Memory B cell (primary cell): ENCODE measurements at regions not wholly inside any gene's neighbourhood (a gene's known extent, or its start where the extent isn't known, plus 50 kb on each side); places are given as distances from the start of the nearest gene placed in this dataset.

Experiments
- ATAC-seq: fragments of 150-1000 bp; cut with Tn5 transposase; 2 replicates; pipeline ENCODE4 v1.10.0; 2021; ENCODE audit warnings: low read depth, mild to moderate bottlenecking, moderate library complexity
- DNase-seq, 2 donors: peaks; one replicate each; pipeline ENCODE4 v3.0.0; 2022; ENCODE audit warnings: low spot score in 2 of 2
- H3K27ac Mint-ChIP-seq: one replicate; pipeline ENCODE4 v1.8.0; 2022; ENCODE audit warnings: mild to moderate bottlenecking, moderate library complexity, mixed read lengths
- H3K27me3 Mint-ChIP-seq: one replicate; pipeline ENCODE4 v1.8.0; 2022; ENCODE audit warnings: mixed read lengths
- H3K36me3 Mint-ChIP-seq: one replicate; pipeline ENCODE4 v1.8.0; 2022; ENCODE audit warnings: mild to moderate bottlenecking, mixed read lengths
- H3K4me1 Mint-ChIP-seq: one replicate; pipeline ENCODE4 v1.8.0; 2022; ENCODE audit warnings: mixed read lengths
- H3K4me3 Mint-ChIP-seq: one replicate; pipeline ENCODE4 v1.8.0; 2022; ENCODE audit warnings: mild to moderate bottlenecking, moderate library complexity, mixed read lengths
- H3K9me3 Mint-ChIP-seq: one replicate; pipeline ENCODE4 v1.8.0; 2022; ENCODE audit warnings: mixed read lengths

DNA sequence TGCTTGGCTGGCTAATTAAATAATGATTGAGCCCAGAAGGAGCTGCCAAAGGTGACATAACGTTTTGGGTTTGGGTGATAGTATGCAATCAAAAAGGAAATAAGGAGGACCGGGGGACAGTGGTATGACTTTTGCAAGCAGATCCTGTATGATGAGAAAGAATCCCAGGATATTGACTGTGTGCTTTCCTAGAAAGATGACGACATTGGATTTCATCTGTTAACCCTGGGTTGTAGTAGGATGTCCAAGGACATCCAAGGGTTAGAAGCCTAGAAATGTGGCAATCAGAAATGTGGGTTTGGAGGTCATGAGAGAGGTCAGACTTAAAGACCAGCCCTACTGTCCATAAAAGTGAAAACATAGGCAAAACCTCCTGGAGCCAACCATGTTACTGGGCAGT lies 50.3 kb upstream of the HMHB1 start:
- no peak for DNase-seq
- Mint-ChIP-seq H3K36me3 (no peaks in the 10 kb centered on the region), H3K27me3 (peaks cover 4% of the 10 kb centered on the region), H3K9me3 (peaks cover 3% of the 10 kb centered on the region), H3K4me1 (peaks cover 6% of the 10 kb centered on the region), H3K27ac (no peak overlapping the region), H3K4me3 (no peak overlapping the region)
- no peak for ATAC-seq

DNA sequence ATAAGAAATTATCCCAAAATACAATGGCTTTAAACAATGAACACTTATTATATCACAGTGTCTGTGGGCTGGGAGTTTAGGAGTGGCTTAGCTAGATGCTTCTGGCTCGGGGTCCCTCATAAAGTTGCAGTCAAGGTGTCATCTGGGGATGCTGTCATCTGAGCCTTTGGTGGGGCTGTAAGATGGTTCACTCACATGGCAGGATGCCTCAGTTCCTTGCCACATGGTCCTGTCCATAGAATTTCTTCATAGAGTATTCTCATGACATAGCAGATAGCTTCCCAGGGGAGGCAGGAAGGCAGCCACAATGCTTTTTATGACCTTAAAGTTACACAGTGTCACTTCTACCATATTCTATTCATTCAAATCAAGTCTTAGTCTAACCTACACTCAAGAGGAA lies 51.2 kb upstream of the HMHB1 start:
- Mint-ChIP-seq H3K27ac (no peak overlapping the region), H3K27me3 (peaks cover 4% of the 10 kb centered on the region), H3K4me1 (peaks cover 6% of the 10 kb centered on the region), H3K4me3 (no peak overlapping the region), H3K9me3 (peaks cover 3% of the 10 kb centered on the region), H3K36me3 (no peaks in the 10 kb centered on the region)
- ATAC-seq (no peak), DNase-seq (no peak)

DNA sequence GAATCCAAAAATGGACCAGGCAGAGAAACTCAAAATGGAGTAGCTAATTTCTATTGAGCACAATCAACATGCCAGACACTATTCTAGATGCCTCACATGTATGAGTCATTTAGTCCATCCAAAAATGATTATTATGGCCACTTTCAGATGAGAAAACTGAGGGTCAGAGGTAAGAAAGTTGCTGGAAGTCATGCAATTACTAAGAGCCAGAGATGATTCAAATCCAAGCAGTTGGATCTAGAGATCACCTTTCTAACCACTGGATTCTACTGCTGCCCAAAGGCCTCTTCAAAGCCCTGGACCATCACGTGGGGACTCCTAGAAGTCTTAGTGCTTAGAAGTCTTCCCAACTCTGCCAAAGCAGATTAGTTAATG lies 51.8 kb upstream of the HMHB1 start:
- DNase-seq (no peak), ATAC-seq (no peak)
- peaks cover 6% of the 10 kb centered on the region for H3K4me1 Mint-ChIP-seq
- H3K4me3 Mint-ChIP-seq = no peak overlapping the region
- H3K36me3 Mint-ChIP-seq = no peaks in the 10 kb centered on the region
- H3K27me3 Mint-ChIP-seq = peaks cover 4% of the 10 kb centered on the region
- H3K9me3 Mint-ChIP-seq = peaks cover 3% of the 10 kb centered on the region
- H3K27ac Mint-ChIP-seq = no peak overlapping the region

DNA sequence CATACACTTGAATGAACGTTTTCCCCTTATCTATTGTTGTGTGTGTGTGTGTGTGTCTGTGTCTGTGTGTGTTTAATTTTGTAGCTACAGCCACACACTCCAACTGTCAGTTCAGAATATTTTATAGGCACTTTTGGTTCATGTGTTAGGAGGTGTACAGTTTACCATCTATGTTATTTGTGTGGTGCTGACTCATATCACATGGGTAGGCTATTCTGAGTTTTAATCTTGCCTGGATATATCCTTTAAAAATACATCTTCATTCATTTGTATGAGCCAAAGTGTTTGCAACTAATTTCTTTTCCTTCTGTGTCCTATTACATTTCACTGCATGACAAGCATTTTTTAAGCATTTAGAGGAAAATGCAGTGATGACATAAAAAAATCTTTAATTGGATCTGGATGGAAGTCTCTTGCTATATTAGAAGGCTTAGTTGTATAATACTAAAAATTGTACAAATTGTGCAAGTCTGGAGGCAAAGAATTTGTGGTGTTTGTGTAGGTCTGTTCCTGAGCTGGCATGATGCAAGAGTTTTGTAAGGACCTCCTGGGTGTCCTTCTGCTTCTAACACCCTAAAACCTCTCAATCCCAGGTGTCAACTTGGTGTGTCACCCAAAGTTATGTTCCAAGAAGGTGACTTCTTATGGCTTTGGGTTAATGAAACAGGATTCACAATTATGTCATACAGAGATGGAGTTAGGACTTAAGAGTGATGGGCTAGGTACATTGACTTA lies 52.4 kb upstream of the HMHB1 start:
- Mint-ChIP-seq H3K4me1 (peaks cover 6% of the 10 kb centered on the region), H3K27me3 (peaks cover 4% of the 10 kb centered on the region), H3K9me3 (peaks cover 3% of the 10 kb centered on the region), H3K36me3 (no peaks in the 10 kb centered on the region), H3K4me3 (no peak overlapping the region), H3K27ac (no peak overlapping the region)
- no peak for ATAC-seq
- DNase-seq = no peak

DNA sequence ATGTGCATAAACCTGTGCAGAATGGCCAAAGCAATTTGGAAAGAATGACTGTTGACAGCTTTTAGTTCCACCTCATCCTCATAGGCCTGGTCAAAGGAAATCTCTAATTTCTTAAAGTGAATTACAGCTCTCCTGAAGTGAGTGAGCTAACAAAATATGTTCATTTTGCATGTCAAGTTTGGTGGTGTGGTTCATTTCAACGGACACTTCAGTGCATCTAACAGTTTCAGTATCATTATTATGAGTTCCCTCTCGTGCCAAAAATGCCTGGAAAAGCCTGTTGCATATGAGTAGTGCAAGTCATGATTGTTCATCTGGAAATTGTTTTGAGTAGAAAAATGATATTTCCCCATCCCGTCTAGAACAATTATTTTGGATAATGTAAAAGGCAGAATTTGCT lies 53.2 kb upstream of the HMHB1 start:
- Mint-ChIP-seq H3K4me3 (no peak overlapping the region), H3K36me3 (no peaks in the 10 kb centered on the region), H3K9me3 (peaks cover 3% of the 10 kb centered on the region), H3K27me3 (peaks cover 4% of the 10 kb centered on the region), H3K27ac (peak overlapping the region; percentile 36), H3K4me1 (peaks cover 6% of the 10 kb centered on the region)
- no peak for ATAC-seq
- no peak for DNase-seq

DNA sequence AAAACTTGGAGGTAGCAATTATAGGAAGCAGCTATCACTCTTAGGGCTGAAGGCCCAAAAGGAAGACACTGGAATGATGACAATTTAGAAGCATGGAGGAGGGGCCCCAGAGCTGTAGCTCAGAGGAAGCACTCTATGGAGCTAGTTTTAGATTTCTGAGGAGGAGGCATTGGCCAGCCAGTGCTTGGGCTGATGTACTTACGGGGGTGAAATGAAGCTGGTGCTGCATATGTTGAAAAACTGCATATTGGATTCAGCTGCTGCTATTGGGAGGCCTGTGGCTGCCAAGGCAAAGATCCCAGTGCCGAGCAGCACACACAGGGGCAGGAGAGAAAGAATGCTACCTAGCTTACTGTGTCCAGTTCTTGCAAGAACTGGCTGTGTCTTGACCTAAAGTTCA lies 53.9 kb upstream of the HMHB1 start:
- Mint-ChIP-seq H3K27ac (no peak overlapping the region), H3K9me3 (peaks cover 3% of the 10 kb centered on the region), H3K4me1 (peaks cover 6% of the 10 kb centered on the region), H3K4me3 (no peak overlapping the region), H3K27me3 (peaks cover 4% of the 10 kb centered on the region), H3K36me3 (no peaks in the 10 kb centered on the region)
- no peak for ATAC-seq
- no peak for DNase-seq

DNA sequence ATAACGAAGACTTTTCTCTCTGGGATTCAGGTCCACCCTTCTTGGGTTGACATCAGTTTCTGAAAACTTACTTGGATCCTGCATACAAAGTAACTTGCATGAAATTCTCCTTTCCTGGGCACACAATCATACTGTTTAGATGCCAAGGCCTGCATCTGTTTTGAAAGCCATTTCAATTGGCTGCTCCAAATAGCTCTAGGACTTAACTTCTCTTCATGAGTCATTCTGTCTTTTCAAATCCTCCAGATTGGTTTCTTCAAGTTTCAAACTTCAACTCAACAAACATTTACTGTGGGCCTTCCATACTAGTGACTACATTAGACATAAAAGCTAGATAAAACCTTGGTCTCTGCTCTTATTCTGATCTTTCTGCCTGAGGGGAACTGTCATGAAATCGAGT lies 54.8 kb upstream of the HMHB1 start:
- Mint-ChIP-seq H3K27me3 (peaks cover 4% of the 10 kb centered on the region), H3K36me3 (no peaks in the 10 kb centered on the region), H3K27ac (no peak overlapping the region), H3K4me1 (peaks cover 6% of the 10 kb centered on the region), H3K4me3 (no peak overlapping the region), H3K9me3 (no peaks in the 10 kb centered on the region)
- DNase-seq = no peak
- no peak for ATAC-seq

DNA sequence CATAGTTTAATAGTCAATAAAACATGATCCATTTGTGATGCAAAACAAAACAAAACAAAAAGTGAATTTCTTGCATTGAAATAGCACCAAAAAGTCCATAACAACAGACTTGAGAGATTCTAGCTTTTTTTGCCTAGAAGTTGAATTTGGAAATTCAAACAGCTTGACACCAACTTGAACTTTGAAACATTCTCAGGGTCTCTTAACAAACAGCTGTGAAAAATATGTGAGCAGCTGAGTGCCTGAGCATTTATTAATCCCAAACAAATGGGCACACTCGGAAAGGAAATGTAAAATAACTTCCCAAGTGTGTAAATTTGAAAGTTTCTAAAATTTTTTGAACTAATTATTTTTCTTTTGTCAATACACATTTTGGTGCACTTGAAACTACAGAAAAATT lies 56.0 kb upstream of the HMHB1 start:
- peaks cover 2% of the 10 kb centered on the region for H3K27me3 Mint-ChIP-seq

DNA sequence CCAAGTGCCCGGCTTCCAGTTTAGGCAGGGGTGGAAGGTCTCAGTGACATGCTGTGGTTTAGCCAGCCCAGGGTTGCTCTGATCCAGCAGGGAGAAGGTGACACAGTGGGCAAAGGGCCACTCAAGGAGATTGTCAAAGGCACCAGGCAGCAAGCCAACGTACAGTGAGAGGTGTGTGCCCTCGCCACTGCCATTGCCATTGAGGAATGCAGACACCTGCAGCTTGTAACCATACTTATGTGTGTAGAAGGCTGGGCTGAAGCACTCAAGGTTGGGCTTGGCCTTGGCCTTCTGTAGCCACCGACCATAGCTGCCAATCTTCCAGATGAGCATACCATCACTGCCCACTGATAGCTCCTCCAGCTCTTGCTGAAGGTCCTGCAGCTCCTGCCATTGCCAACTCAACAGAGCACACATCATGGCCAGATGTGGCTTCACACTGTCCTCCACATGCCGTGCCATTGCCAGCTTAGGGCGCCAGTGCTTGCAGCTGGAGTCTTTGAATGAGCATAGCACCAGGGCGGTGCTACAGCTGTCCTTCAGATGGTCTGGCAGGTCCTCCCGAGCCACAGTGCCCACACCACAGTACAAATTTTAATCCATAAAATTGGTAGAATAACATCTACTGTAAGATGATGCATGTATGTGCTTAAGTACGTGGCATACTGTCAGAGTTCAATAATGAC lies 59.7 kb upstream of the HMHB1 start:
- Mint-ChIP-seq H3K27ac (no peak overlapping the region), H3K4me3 (no peak overlapping the region)
- ATAC-seq = no peak

More for the DNA sequence above, 56.0 kb upstream of the HMHB1 start:
- peaks cover under 1% of the 10 kb centered on the region for H3K9me3 Mint-ChIP-seq
- H3K36me3 Mint-ChIP-seq = no peaks in the 10 kb centered on the region
- no peak for DNase-seq
- ATAC-seq = no peak
- H3K4me1 Mint-ChIP-seq = peaks cover 6% of the 10 kb centered on the region
- no peak overlapping the region for H3K27ac Mint-ChIP-seq
- no peak overlapping the region for H3K4me3 Mint-ChIP-seq

DNA sequence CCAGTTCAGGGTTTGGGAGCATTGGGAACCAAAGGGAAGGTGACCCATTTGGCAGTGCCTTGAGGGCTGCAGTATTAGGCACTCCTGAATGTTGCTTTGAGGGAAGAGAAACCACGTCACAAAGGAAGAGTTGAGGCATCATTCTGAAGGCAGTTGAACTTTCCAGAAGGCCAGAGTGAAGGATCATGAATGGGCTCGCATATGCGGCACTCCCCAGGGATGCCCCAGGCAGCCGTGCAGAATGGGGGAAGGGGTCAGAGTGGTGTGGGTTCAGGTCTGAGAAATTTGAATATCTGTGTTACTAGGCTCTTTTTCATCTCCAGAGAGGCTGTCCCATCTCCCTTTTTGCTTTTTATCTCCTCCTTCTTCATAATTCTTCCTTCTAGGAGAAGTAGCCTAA lies 60.6 kb upstream of the HMHB1 start:
- no peak overlapping the region for H3K4me3 Mint-ChIP-seq
- H3K27me3 Mint-ChIP-seq = no peaks in the 10 kb centered on the region
- no peaks in the 10 kb centered on the region for H3K4me1 Mint-ChIP-seq
- no peak for DNase-seq
- peaks cover 1% of the 10 kb centered on the region for H3K9me3 Mint-ChIP-seq
- H3K27ac Mint-ChIP-seq = no peak overlapping the region
- no peaks in the 10 kb centered on the region for H3K36me3 Mint-ChIP-seq
- ATAC-seq = no peak

More for the DNA sequence above, 59.7 kb upstream of the HMHB1 start:
- Mint-ChIP-seq H3K27me3 (no peaks in the 10 kb centered on the region), H3K36me3 (no peaks in the 10 kb centered on the region), H3K4me1 (no peaks in the 10 kb centered on the region), H3K9me3 (peaks cover 1% of the 10 kb centered on the region)
- no peak for DNase-seq

DNA sequence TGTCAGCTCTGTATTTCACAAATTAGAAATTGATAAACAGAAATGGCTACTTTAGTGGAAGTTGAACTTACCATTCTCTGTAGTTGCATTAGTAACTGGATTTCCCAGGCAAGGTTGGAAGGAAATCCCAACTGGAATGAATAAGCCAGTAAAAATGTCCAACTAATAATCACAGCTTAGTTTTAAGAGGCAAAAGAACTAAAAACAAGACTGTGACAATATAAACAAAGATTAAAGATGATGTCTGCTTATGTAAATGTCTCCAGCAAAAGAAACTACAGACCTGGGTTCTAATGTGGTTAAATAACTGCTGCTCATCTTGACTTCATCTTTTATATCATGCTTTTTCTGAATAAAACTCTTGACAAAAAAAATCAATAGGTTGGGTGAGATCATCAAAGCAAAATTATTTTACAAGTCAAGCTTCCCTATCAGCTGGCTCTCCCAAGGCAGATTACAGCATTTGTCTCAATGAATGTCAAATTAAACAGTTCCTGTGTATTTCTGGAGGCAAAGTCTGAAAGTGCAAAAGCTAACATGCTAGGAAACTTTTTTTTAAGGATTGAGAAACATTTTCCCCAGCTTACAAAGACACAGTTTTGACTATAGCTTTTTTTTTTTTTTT lies 62.3 kb upstream of the HMHB1 start:
- Mint-ChIP-seq H3K4me1 (no peaks in the 10 kb centered on the region), H3K27ac (no peak overlapping the region), H3K9me3 (peaks cover 1% of the 10 kb centered on the region), H3K36me3 (no peaks in the 10 kb centered on the region), H3K27me3 (no peaks in the 10 kb centered on the region), H3K4me3 (no peak overlapping the region)
- ATAC-seq (no peak), DNase-seq (no peak)

DNA sequence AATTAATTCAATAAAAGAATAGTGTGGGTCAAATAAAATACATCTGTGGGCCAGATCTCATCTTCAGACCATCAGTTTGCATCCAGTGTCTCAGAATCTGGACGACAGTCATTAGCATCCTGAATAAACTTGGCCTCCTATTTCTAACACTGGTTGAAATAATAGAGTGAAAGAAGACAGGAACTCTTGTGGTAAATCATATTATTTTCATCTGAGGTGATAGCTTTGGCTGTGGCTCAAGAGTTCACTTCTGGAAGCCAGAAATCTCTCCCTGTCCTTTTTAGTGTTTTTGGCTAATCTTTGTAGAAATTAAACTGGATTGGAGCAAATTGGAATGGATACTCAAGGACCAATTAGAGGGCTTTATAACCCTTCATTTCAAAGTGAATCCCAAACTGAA lies 63.4 kb upstream of the HMHB1 start:
- H3K4me3 Mint-ChIP-seq = no peak overlapping the region
- ATAC-seq (no peak), DNase-seq (no peak)
- H3K4me1 Mint-ChIP-seq = no peaks in the 10 kb centered on the region
- peaks cover 1% of the 10 kb centered on the region for H3K9me3 Mint-ChIP-seq
- H3K27me3 Mint-ChIP-seq = no peaks in the 10 kb centered on the region
- no peak overlapping the region for H3K27ac Mint-ChIP-seq
- no peaks in the 10 kb centered on the region for H3K36me3 Mint-ChIP-seq

DNA sequence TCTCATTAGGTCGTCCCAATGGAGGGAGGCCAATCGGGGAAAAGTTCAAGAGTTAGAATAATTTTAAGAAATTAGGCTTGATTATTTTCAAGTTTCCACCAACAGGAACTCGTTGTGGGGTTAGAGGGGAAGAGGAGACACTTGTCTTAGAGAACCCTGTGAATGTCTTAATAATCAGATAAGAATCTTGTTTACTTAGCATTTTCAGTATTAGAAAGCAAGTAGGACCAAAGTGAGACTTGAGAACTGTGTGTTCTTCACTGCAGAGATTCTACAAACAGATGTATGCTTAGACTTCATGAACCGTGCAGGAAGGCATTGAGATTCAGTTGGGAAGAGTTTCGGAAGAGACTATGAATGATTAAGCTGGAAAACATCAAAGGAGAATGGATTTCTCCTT lies 69.0 kb upstream of the HMHB1 start:
- H3K9me3 Mint-ChIP-seq = no peaks in the 10 kb centered on the region
- DNase-seq (no peak), ATAC-seq (no peak)
- no peaks in the 10 kb centered on the region for H3K36me3 Mint-ChIP-seq
- peaks cover 3% of the 10 kb centered on the region for H3K4me1 Mint-ChIP-seq
- H3K27ac Mint-ChIP-seq = no peak overlapping the region
- no peaks in the 10 kb centered on the region for H3K27me3 Mint-ChIP-seq
- H3K4me3 Mint-ChIP-seq = no peak overlapping the region

DNA sequence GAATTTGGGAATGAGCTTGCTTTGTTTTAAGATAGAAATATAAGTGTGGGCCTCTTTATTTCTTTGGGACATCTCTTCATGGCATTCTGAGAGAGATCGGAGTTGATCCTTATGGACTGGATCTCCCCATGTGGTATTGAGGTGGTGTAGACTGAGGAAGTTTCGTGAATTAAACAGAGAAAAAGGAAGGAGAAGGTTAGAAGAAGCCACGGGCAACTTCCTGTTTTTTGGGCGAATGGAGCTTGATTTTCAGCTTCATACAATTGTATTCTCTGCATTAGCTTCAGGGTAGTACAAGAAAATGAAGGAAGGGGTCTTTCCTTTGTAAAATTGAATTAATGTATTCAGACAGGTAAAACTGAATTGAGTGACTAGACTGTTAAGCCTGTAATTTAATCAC lies 70.5 kb upstream of the HMHB1 start:
- no peak for DNase-seq

More for the DNA sequence above, 70.5 kb upstream of the HMHB1 start:
- Mint-ChIP-seq H3K27me3 (no peaks in the 10 kb centered on the region), H3K9me3 (no peaks in the 10 kb centered on the region), H3K36me3 (no peaks in the 10 kb centered on the region), H3K4me1 (peaks cover 3% of the 10 kb centered on the region), H3K27ac (no peak overlapping the region), H3K4me3 (no peak overlapping the region)
- ATAC-seq = no peak
